Neuronal stem cell (in vitro differentiated cells): ENCODE measurements at regions not wholly inside any gene's neighbourhood (a gene's known extent, or its start where the extent isn't known, plus 50 kb on each side); places are given as distances from the start of the nearest gene placed in this dataset.

Experiments
- DNase-seq: peaks from one replicate; pipeline ENCODE4 v3.0.0-alpha.2; 2013; ENCODE audit warnings: low spot score
- H2AFZ ChIP-seq: one replicate; pipeline ENCODE4 v1.6.1; 2013; ENCODE audit warnings: mild to moderate bottlenecking, low read length, inconsistent platforms
- H2AK5ac ChIP-seq: 2 replicates; pipeline ENCODE4 v1.6.1; 2013; ENCODE audit warnings: low read depth, mild to moderate bottlenecking, inconsistent platforms, low read length, moderate library complexity, mixed read lengths
- H2BK120ac ChIP-seq: 2 replicates; pipeline ENCODE4 v1.6.1; 2013; ENCODE audit warnings: low read depth, mild to moderate bottlenecking, inconsistent platforms, low read length, moderate library complexity, mixed read lengths
- H2BK12ac ChIP-seq: one replicate; pipeline ENCODE4 v1.6.1; 2013; ENCODE audit warnings: low read length, inconsistent platforms
- H2BK15ac ChIP-seq: 2 replicates; pipeline ENCODE4 v1.6.1; 2013; ENCODE audit warnings: mild to moderate bottlenecking, low read length, inconsistent platforms, mixed read lengths
- H2BK5ac ChIP-seq: one replicate; pipeline ENCODE4 v1.6.1; 2013; ENCODE audit warnings: inconsistent platforms, mild to moderate bottlenecking, low read length, moderate library complexity
- H3K14ac ChIP-seq: one replicate; pipeline ENCODE4 v1.6.1; 2013; ENCODE audit warnings: low read length, inconsistent platforms
- H3K18ac ChIP-seq: 2 replicates; pipeline ENCODE4 v1.6.1; 2013; ENCODE audit warnings: low read length, inconsistent platforms
- H3K23ac ChIP-seq: 2 replicates; pipeline ENCODE4 v1.6.1; 2013; ENCODE audit warnings: low read depth, mild to moderate bottlenecking, mixed read lengths, low read length, inconsistent platforms; ENCODE audit not compliant: poor library complexity
- H3K27ac ChIP-seq: replicated peaks from 3 replicates; pipeline ENCODE4 v1.5.1; 2013; ENCODE audit warnings: low read length, inconsistent platforms
- H3K27me3 ChIP-seq, 3 experiments: 2 replicates each; pipeline ENCODE4 v1.6.1; 2013; ENCODE audit warnings: low read length in 3 of 3, mild to moderate bottlenecking in 2 of 3, inconsistent platforms in 1 of 3, low read depth in 1 of 3, mixed read lengths in 1 of 3, moderate library complexity in 1 of 3; ENCODE audit not compliant: control insufficient read depth in 3 of 3, insufficient read depth in 3 of 3
- H3K36me3 ChIP-seq, 2 donors: replicated peaks in 1 of 2; 2 replicates each; pipeline ENCODE4 v1.6.1; 2013; ENCODE audit warnings: low read length in 2 of 2; ENCODE audit not compliant: control insufficient read depth in 2 of 2, insufficient read depth in 2 of 2
- H3K4ac ChIP-seq: 2 replicates; pipeline ENCODE4 v1.6.1; 2013; ENCODE audit warnings: inconsistent platforms, mild to moderate bottlenecking, low read length, moderate library complexity
- H3K4me1 ChIP-seq, 2 donors: 1 replicate in 1 of 2; 2 replicates in 1 of 2; pipeline ENCODE4 v1.6.1; 2013; ENCODE audit warnings: low read length in 2 of 2, low read depth in 1 of 2; ENCODE audit not compliant: control insufficient read depth in 2 of 2, insufficient read depth in 1 of 2
- H3K4me2 ChIP-seq: one replicate; pipeline ENCODE4 v1.6.1; 2013; ENCODE audit warnings: mild to moderate bottlenecking, low read length, inconsistent platforms; ENCODE audit not compliant: insufficient read depth, poor library complexity, severe bottlenecking
- H3K4me3 ChIP-seq, 2 donors: 2 replicates each; pipeline ENCODE4 v1.5.1; 2013; ENCODE audit warnings: low read length in 2 of 2, mild to moderate bottlenecking in 2 of 2, inconsistent platforms in 1 of 2, moderate library complexity in 1 of 2
- H3K79me1 ChIP-seq: one replicate; pipeline ENCODE4 v1.6.1; 2013; ENCODE audit warnings: low read depth, mild to moderate bottlenecking, inconsistent platforms, low read length, moderate library complexity
- H3K9ac ChIP-seq: one replicate; pipeline ENCODE4 v1.6.1; 2013; ENCODE audit warnings: mild to moderate bottlenecking, low read depth, low read length, inconsistent platforms; ENCODE audit not compliant: poor library complexity
- H3K9me3 ChIP-seq, 2 donors: replicated peaks in 1 of 2; 2 replicates each; pipeline versions ENCODE3 to v1.6.1; 2013; ENCODE audit warnings: low read length in 2 of 2, mild to moderate bottlenecking in 2 of 2, inconsistent platforms in 1 of 2, low read depth in 1 of 2, mixed read lengths in 1 of 2, moderate library complexity in 1 of 2; ENCODE audit not compliant: control insufficient read depth in 2 of 2, insufficient read depth in 1 of 2
- H4K8ac ChIP-seq: one replicate; pipeline ENCODE4 v1.6.1; 2013; ENCODE audit warnings: low read depth, mild to moderate bottlenecking, inconsistent platforms, low read length, moderate library complexity
- H4K91ac ChIP-seq: one replicate; pipeline ENCODE4 v1.6.1; 2013; ENCODE audit warnings: low read length, low read depth, mild to moderate bottlenecking, inconsistent platforms; ENCODE audit not compliant: poor library complexity
- WGBS, 2 donors: extraction: QIAGEN DNeasy Blood & Tissue Kit; methylation state at CpG; one replicate each; pipeline ENCODE4 v1.1.7; 2013; ENCODE audit warnings: missing lambda C conversion rate in 2 of 2, mixed read lengths in 1 of 2; ENCODE audit not compliant: insufficient read length in 2 of 2, insufficient replicate concordance in 1 of 2; ENCODE audit errors: extremely low coverage in 2 of 2; 5-methylcytosine and 5-hydroxymethylcytosine counted together

GRCh38 chr2:153077311-153077710 lies 358.9 kb downstream of the ARL6IP6 start:
- WGBS, 2 donors, result no CpG with 5 or more reads among the region's 2 CpGs
- no peak overlapping the region for H3K4me2 ChIP-seq

DNA sequence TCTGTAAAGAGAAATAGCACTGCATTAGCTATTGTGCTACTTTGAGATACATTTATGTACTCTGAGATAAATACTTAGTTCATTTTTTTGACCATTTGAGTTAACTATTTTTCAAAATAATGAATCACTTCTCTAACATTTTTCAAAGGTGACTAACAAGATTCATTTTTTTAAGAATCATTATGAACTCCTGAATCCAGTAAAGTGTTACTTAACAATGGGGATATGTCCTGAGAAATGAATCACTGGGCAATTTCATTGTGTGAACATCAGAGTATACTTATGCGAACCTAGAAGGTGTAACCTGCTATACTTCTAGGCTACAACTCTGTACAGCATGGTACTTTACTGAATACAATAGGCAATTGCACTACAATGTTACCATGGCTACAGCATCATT lies 355.8 kb downstream of the ARL6IP6 start:
- Histone ChIP-seq H4K91ac (no peak overlapping the region), H2BK120ac (no peak overlapping the region), H3K79me1 (no peaks in the 10 kb centered on the region), H3K4me1 (no peaks in the 10 kb centered on the region), H3K14ac (no peak overlapping the region), H3K36me3 (no peaks in the 10 kb centered on the region), H3K9ac (no peak overlapping the region), H2AK5ac (no peak overlapping the region), H3K23ac (no peak overlapping the region), H3K4ac (no peak overlapping the region), H2AFZ (no peak overlapping the region), H3K4me2 (no peak overlapping the region), H3K9me3 (no peaks in the 10 kb centered on the region), H3K18ac (no peak overlapping the region), H3K4me3 (no peak overlapping the region), H2BK5ac (no peak overlapping the region), H2BK12ac (no peak overlapping the region), H2BK15ac (no peak overlapping the region), H3K27ac (no peak overlapping the region), H4K8ac (no peak overlapping the region), H3K27me3 (no peaks in the 10 kb centered on the region)
- no peak for DNase-seq
- WGBS, 2 donors, result no CpG with 5 or more reads among the region's 1 CpG

More at GRCh38 chr2:153077311-153077710, 358.9 kb downstream of the ARL6IP6 start:
- Histone ChIP-seq H4K91ac (no peak overlapping the region), H3K4me3 (no peak overlapping the region), H3K9ac (no peak overlapping the region), H2AFZ (no peak overlapping the region), H2BK5ac (no peak overlapping the region), H3K14ac (no peak overlapping the region), H4K8ac (no peak overlapping the region), H3K23ac (no peak overlapping the region), H3K18ac (no peak overlapping the region), H3K36me3 (no peaks in the 10 kb centered on the region), H2BK15ac (no peak overlapping the region), H3K4ac (no peak overlapping the region), H3K79me1 (no peaks in the 10 kb centered on the region), H3K27me3 (no peaks in the 10 kb centered on the region), H3K4me1 (no peaks in the 10 kb centered on the region), H3K27ac (no peak overlapping the region), H3K9me3 (no peaks in the 10 kb centered on the region), H2BK120ac (no peak overlapping the region), H2AK5ac (no peak overlapping the region), H2BK12ac (no peak overlapping the region)
- no peak for DNase-seq

- H3K4me2 ChIP-seq, result no peak overlapping the region
- H3K4ac ChIP-seq, result no peak overlapping the region
- no peaks in the 10 kb centered on the region for H3K27me3 ChIP-seq
- H3K18ac ChIP-seq, result no peak overlapping the region
- H4K8ac ChIP-seq, result no peak overlapping the region
- no peak overlapping the region for H3K9ac ChIP-seq
- no peak overlapping the region for H2AK5ac ChIP-seq
- no peak overlapping the region for H2AFZ ChIP-seq
- H3K4me1 ChIP-seq, result peaks cover 0 to 1% of the 10 kb centered on the region in 2 donors
- no peak overlapping the region for H3K4me3 ChIP-seq
- no peak overlapping the region for H2BK12ac ChIP-seq
- H3K14ac ChIP-seq, result no peak overlapping the region
- no peaks in the 10 kb centered on the region for H3K9me3 ChIP-seq
- H3K79me1 ChIP-seq, result no peaks in the 10 kb centered on the region
- H2BK5ac ChIP-seq, result no peak overlapping the region
- no peak overlapping the region for H2BK15ac ChIP-seq
- no peak overlapping the region for H4K91ac ChIP-seq
- WGBS, 2 donors, result no CpG with 5 or more reads among the region's 8 CpGs
- H3K27ac ChIP-seq, result no peak overlapping the region
- no peak overlapping the region for H3K23ac ChIP-seq
- H2BK120ac ChIP-seq, result no peak overlapping the region
- DNase-seq, result no peak
- no peaks in the 10 kb centered on the region for H3K36me3 ChIP-seq
Observed at GRCh38 chr2:153072813-153073212, 354.4 kb downstream of the ARL6IP6 start.

DNA sequence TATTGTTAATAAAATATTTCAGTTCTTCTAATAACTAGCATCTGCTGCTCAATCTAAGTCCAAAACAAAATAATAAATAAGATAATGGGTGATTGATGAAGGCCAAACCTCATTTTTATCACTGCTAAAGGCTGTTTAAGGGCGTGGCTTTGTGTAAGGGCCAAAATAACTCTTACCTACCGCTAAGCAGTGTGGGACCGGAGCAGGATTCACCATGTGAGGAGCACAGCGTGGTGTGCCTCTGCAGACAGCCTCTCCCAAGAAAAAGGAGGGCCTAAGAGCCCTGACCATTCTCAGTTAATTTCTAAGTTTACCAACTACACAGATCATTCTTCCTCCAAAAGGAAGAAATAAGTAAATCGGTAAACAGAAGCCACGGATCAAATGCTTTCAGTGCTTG lies 353.7 kb downstream of the ARL6IP6 start:
- H3K27ac ChIP-seq, result no peak overlapping the region
- no CpG with 5 or more reads among the region's 6 CpGs for WGBS, 2 donors
- no peak overlapping the region for H2BK12ac ChIP-seq

More for the DNA sequence above, 353.7 kb downstream of the ARL6IP6 start:
- Histone ChIP-seq H2AK5ac (no peak overlapping the region), H3K4me3 (no peak overlapping the region), H3K9me3 (no peaks in the 10 kb centered on the region), H3K4me2 (no peak overlapping the region), H4K8ac (no peak overlapping the region), H3K79me1 (no peaks in the 10 kb centered on the region), H3K9ac (no peak overlapping the region), H3K4me1 (peaks cover 0 to 1% of the 10 kb centered on the region in 2 donors), H3K27me3 (no peaks in the 10 kb centered on the region), H3K4ac (no peak overlapping the region), H3K23ac (no peak overlapping the region), H2BK120ac (no peak overlapping the region), H3K14ac (no peak overlapping the region), H2BK5ac (no peak overlapping the region), H3K36me3 (no peaks in the 10 kb centered on the region), H2BK15ac (no peak overlapping the region), H4K91ac (no peak overlapping the region), H2AFZ (no peak overlapping the region), H3K18ac (no peak overlapping the region)
- no peak for DNase-seq
